ENCODE measurements at regions not wholly inside any gene's neighbourhood (a gene's known extent, or its start where the extent isn't known, plus 50 kb on each side); places are given as distances from the start of the nearest gene placed in this dataset.
"Not testable (repeated sequence)": the region's sequence is repeated elsewhere in the genome, so short reads cannot be mapped to it uniquely, and the experiment has no call there.

- H3K4me3 ChIP-seq (ENCODE audit: low read length) = no peak overlapping the region
- no peaks in the 10 kb centered on the region for H3K4me1 ChIP-seq (ENCODE audit: control insufficient read depth, insufficient read depth, low read length)
- no peaks in the 10 kb centered on the region for H3K27me3 Mint-ChIP-seq (ENCODE audit: insufficient read depth)
- H3K27ac Mint-ChIP-seq = no peak overlapping the region
- TF ChIP-seq, protein P1, sequence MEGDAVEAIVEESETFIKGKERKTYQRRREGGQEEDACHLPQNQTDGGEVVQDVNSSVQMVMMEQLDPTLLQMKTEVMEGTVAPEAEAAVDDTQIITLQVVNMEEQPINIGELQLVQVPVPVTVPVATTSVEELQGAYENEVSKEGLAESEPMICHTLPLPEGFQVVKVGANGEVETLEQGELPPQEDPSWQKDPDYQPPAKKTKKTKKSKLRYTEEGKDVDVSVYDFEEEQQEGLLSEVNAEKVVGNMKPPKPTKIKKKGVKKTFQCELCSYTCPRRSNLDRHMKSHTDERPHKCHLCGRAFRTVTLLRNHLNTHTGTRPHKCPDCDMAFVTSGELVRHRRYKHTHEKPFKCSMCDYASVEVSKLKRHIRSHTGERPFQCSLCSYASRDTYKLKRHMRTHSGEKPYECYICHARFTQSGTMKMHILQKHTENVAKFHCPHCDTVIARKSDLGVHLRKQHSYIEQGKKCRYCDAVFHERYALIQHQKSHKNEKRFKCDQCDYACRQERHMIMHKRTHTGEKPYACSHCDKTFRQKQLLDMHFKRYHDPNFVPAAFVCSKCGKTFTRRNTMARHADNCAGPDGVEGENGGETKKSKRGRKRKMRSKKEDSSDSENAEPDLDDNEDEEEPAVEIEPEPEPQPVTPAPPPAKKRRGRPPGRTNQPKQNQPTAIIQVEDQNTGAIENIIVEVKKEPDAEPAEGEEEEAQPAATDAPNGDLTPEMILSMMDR (conservative IDR thresholded peaks at IDR 0.05) = peak; percentile 65
- H3K36me3 Mint-ChIP-seq (ENCODE audit: low read depth) = peaks cover 6% of the 10 kb centered on the region
- no peaks in the 10 kb centered on the region for H3K27me3 ChIP-seq (ENCODE audit: control insufficient read depth, insufficient read depth, low read length, poor library complexity, severe bottlenecking)
- H3K9me3 ChIP-seq (ENCODE audit: control insufficient read depth, low read length) = no peaks in the 10 kb centered on the region
- peak; percentile 71 for DNase-seq
- peaks cover 13% of the 10 kb centered on the region for H3K4me1 Mint-ChIP-seq
- H3K36me3 ChIP-seq (ENCODE audit: control insufficient read depth, insufficient read depth, low read length) = no peaks in the 10 kb centered on the region
- 94 to 100% methylated on average over 6 to 11 of the region's 11 CpGs for WGBS, 2 experiments (ENCODE audit: insufficient coverage in 1 of 2, insufficient read length in 1 of 2)
- no peak overlapping the region for H3K4me3 Mint-ChIP-seq
- H3K9ac ChIP-seq (ENCODE audit: extremely low read depth, low read length, poor library complexity, severe bottlenecking) = no peak overlapping the region
- H3K27ac ChIP-seq (ENCODE audit: low read depth, low read length) = no peak overlapping the region
- H3K9me3 Mint-ChIP-seq = peaks cover 8% of the 10 kb centered on the region
Measured at GRCh38 chr1:193884848-193885558, 698.6 kb upstream of the B3GALT2 start.

DNA sequence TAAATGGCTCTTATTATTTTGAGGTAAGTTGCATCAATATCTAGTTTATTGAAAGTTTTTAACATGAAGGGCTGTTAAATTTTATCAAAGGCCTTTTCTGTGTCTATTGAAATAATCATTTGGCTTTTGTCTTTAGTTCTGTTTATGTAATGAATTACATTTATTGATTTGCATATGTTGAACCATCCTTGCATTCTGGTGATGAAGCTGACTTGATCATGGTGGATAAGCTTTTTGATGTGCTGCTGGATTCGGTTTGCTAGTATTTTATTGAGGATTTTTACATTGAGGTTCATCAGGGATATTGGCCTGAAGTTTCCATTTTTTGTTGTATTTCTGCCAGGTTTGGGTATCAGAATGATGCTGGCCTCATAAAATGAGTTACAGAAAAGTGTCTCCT, 691.5 kb upstream of the B3GALT2 start:
- H3K4me1 ChIP-seq (ENCODE audit: control insufficient read depth, insufficient read depth, low read length); DNase-seq; H3K27ac Mint-ChIP-seq; H3K36me3 Mint-ChIP-seq (ENCODE audit: low read depth); H3K4me3 Mint-ChIP-seq; H3K36me3 ChIP-seq (ENCODE audit: control insufficient read depth, insufficient read depth, low read length); H3K9me3 ChIP-seq (ENCODE audit: control insufficient read depth, low read length); H3K27me3 ChIP-seq (ENCODE audit: control insufficient read depth, insufficient read depth, low read length, poor library complexity, severe bottlenecking); H3K9ac ChIP-seq (ENCODE audit: extremely low read depth, low read length, poor library complexity, severe bottlenecking); H3K27me3 Mint-ChIP-seq (ENCODE audit: insufficient read depth); H3K4me3 ChIP-seq (ENCODE audit: low read length); H3K4me1 Mint-ChIP-seq; H3K27ac ChIP-seq (ENCODE audit: low read depth, low read length): not testable (repeated sequence)
- peaks cover 17% of the 10 kb centered on the region for H3K9me3 Mint-ChIP-seq
- WGBS, 2 experiments (ENCODE audit: insufficient coverage in 1 of 2, insufficient read length in 1 of 2) = 67 to 85% methylated on average over 1 of the region's 1 CpG

- Histone ChIP-seq H3K27ac (ENCODE audit: low read depth, low read length) (no peak overlapping the region), H3K27me3 (ENCODE audit: control insufficient read depth, insufficient read depth, low read length, poor library complexity, severe bottlenecking) (no peaks in the 10 kb centered on the region), H3K4me1 (ENCODE audit: control insufficient read depth, insufficient read depth, low read length) (no peaks in the 10 kb centered on the region), H3K36me3 (ENCODE audit: control insufficient read depth, insufficient read depth, low read length) (no peaks in the 10 kb centered on the region), H3K4me3 (ENCODE audit: low read length) (no peak overlapping the region), H3K9ac (ENCODE audit: extremely low read depth, low read length, poor library complexity, severe bottlenecking) (no peak overlapping the region), H3K9me3 (ENCODE audit: control insufficient read depth, low read length) (no peaks in the 10 kb centered on the region)
- Mint-ChIP-seq H3K27me3 (ENCODE audit: insufficient read depth) (no peaks in the 10 kb centered on the region), H3K9me3 (no peaks in the 10 kb centered on the region), H3K4me1 (no peaks in the 10 kb centered on the region), H3K4me3 (no peak overlapping the region), H3K36me3 (ENCODE audit: low read depth) (no peaks in the 10 kb centered on the region), H3K27ac (no peak overlapping the region)
- WGBS, 2 experiments (ENCODE audit: insufficient coverage in 1 of 2, insufficient read length in 1 of 2) = 88 to 100% methylated on average over 1 to 5 of the region's 5 CpGs
- DNase-seq = no peak
- TF ChIP-seq, protein P1 (conservative IDR thresholded peaks at IDR 0.05) = no peak
Measured at GRCh38 chr1:193868425-193868824, 682.0 kb upstream of the B3GALT2 start.

GRCh38 chr1:193856261-193856660, 669.8 kb upstream of the B3GALT2 start:
- no peak overlapping the region for H3K4me3 ChIP-seq (ENCODE audit: low read length)
- no peak for DNase-seq
- Mint-ChIP-seq H3K27ac (no peak overlapping the region), H3K4me3 (no peak overlapping the region), H3K4me1 (peaks cover 2% of the 10 kb centered on the region), H3K36me3 (ENCODE audit: low read depth) (no peaks in the 10 kb centered on the region), H3K27me3 (ENCODE audit: insufficient read depth) (no peaks in the 10 kb centered on the region), H3K9me3 (no peaks in the 10 kb centered on the region)
- H3K9ac ChIP-seq (ENCODE audit: extremely low read depth, low read length, poor library complexity, severe bottlenecking) = no peak overlapping the region
- TF ChIP-seq, protein P1 (conservative IDR thresholded peaks at IDR 0.05) = no peak
- no peaks in the 10 kb centered on the region for H3K9me3 ChIP-seq (ENCODE audit: control insufficient read depth, low read length)
- no peaks in the 10 kb centered on the region for H3K4me1 ChIP-seq (ENCODE audit: control insufficient read depth, insufficient read depth, low read length)
- no peak overlapping the region for H3K27ac ChIP-seq (ENCODE audit: low read depth, low read length)
- 80 to 81% methylated on average over 6 of the region's 6 CpGs for WGBS, 2 experiments (ENCODE audit: insufficient coverage in 1 of 2, insufficient read length in 1 of 2)
- no peaks in the 10 kb centered on the region for H3K36me3 ChIP-seq (ENCODE audit: control insufficient read depth, insufficient read depth, low read length)
- no peaks in the 10 kb centered on the region for H3K27me3 ChIP-seq (ENCODE audit: control insufficient read depth, insufficient read depth, low read length, poor library complexity, severe bottlenecking)
